ENCODE measurements at regions not wholly inside any gene's neighbourhood (a gene's known extent, or its start where the extent isn't known, plus 50 kb on each side); places are given as distances from the start of the nearest gene placed in this dataset.

GRCh38 chr2:60629305-60629662 lies 75.8 kb upstream of the BCL11A start:
- no peak overlapping the region for H3K4me3 ChIP-seq (ENCODE audit: low read depth, low read length)
- H3K36me3 ChIP-seq (ENCODE audit: control insufficient read depth, insufficient read depth, low read length), result no peaks in the 10 kb centered on the region
- FAIRE-seq (no peak), DNase-seq (ENCODE audit: low read depth) (no peak)
- peaks cover 4% of the 10 kb centered on the region for H3K27me3 ChIP-seq (ENCODE audit: control insufficient read depth, insufficient read depth, low read length)
- TF ChIP-seq CTCF (IDR thresholded peaks at IDR 0.05; ENCODE audit: insufficient read depth, low read length, severe bottlenecking), result no peak

- H3K36me3 ChIP-seq (ENCODE audit: control insufficient read depth, insufficient read depth, low read length), result no peaks in the 10 kb centered on the region
- peak; percentile 16 for DNase-seq (ENCODE audit: low read depth)
- H3K4me3 ChIP-seq (ENCODE audit: low read depth, low read length), result no peak overlapping the region
- no peak for TF ChIP-seq CTCF (IDR thresholded peaks at IDR 0.05; ENCODE audit: insufficient read depth, low read length, severe bottlenecking)
- peaks cover 4% of the 10 kb centered on the region for H3K27me3 ChIP-seq (ENCODE audit: control insufficient read depth, insufficient read depth, low read length)
- no peak for FAIRE-seq
Measured at GRCh38 chr2:60629801-60630385, 76.4 kb upstream of the BCL11A start.

- no peak for TF ChIP-seq CTCF (IDR thresholded peaks at IDR 0.05; ENCODE audit: insufficient read depth, low read length, severe bottlenecking)
- FAIRE-seq (no peak), DNase-seq (ENCODE audit: low read depth) (peak; percentile 4)
- no peak overlapping the region for H3K4me3 ChIP-seq (ENCODE audit: low read depth, low read length)
- peaks cover 2% of the 10 kb centered on the region for H3K27me3 ChIP-seq (ENCODE audit: control insufficient read depth, insufficient read depth, low read length)
- H3K36me3 ChIP-seq (ENCODE audit: control insufficient read depth, insufficient read depth, low read length), result no peaks in the 10 kb centered on the region
Measured at GRCh38 chr2:60633615-60634014, 80.2 kb upstream of the BCL11A start.

- Histone ChIP-seq H3K27me3 (ENCODE audit: control insufficient read depth, insufficient read depth, low read length) (peaks cover 3% of the 10 kb centered on the region), H3K4me3 (ENCODE audit: low read depth, low read length) (no peak overlapping the region), H3K36me3 (ENCODE audit: control insufficient read depth, insufficient read depth, low read length) (no peaks in the 10 kb centered on the region)
- DNase-seq (ENCODE audit: low read depth), result peak; percentile 48
- no peak for FAIRE-seq
- no peak for TF ChIP-seq CTCF (IDR thresholded peaks at IDR 0.05; ENCODE audit: insufficient read depth, low read length, severe bottlenecking)
Measured at GRCh38 chr2:60634438-60634837, 81.0 kb upstream of the BCL11A start.

GRCh38 chr2:60641811-60642788 lies 88.6 kb upstream of the BCL11A start:
- H3K36me3 ChIP-seq (ENCODE audit: control insufficient read depth, insufficient read depth, low read length), result no peaks in the 10 kb centered on the region
- DNase-seq (ENCODE audit: low read depth) (peak; percentile 44), FAIRE-seq (no peak)
- H3K27me3 ChIP-seq (ENCODE audit: control insufficient read depth, insufficient read depth, low read length), result peaks cover 3% of the 10 kb centered on the region
- TF ChIP-seq CTCF (IDR thresholded peaks at IDR 0.05; ENCODE audit: insufficient read depth, low read length, severe bottlenecking), result peak; percentile 59
- H3K4me3 ChIP-seq (ENCODE audit: low read depth, low read length), result no peak overlapping the region

Measured in bronchial epithelial cell (primary cell).